Neural cell (in vitro differentiated cells): ENCODE measurements at regions not wholly inside any gene's neighbourhood (a gene's known extent, or its start where the extent isn't known, plus 50 kb on each side); places are given as distances from the start of the nearest gene placed in this dataset.

Experiments used
- CTCF ChIP-seq: fragments of 450-650 bp; IDR thresholded peaks from 2 replicates; pipeline ENCODE4 v1.5.1; 2014; ENCODE audit warnings: antibody characterized with exemption, mild to moderate bottlenecking, moderate library complexity; ENCODE audit not compliant: poor library complexity, severe bottlenecking
- POLR2AphosphoS5 ChIP-seq: IDR thresholded peaks from 2 replicates; pipeline ENCODE4 v1.6.1; 2012
- RAD21 ChIP-seq: fragments of 450-650 bp; conservative IDR thresholded peaks from 2 replicates; pipeline ENCODE4 v1.6.1; 2014; ENCODE audit warnings: antibody characterized with exemption, mild to moderate bottlenecking, moderate library complexity
- TAF1 ChIP-seq: IDR thresholded peaks from 2 replicates; pipeline ENCODE4 v1.6.1; 2012; ENCODE audit warnings: low read depth

- TF ChIP-seq RAD21, result no peak
- TF ChIP-seq TAF1, result no peak
- no peak for TF ChIP-seq POLR2AphosphoS5
- TF ChIP-seq CTCF, result no peak
Observed at GRCh38 chr1:194024659-194025058, 838.2 kb upstream of the B3GALT2 start.
